Astrocyte (in vitro differentiated cells and primary cell): ENCODE measurements at regions not wholly inside any gene's neighbourhood (a gene's known extent, or its start where the extent isn't known, plus 50 kb on each side); places are given as distances from the start of the nearest gene placed in this dataset.

Experiments used
- EZH2 ChIP-seq: IDR thresholded peaks from 2 replicates; pipeline ENCODE4 v1.6.1; 2012; ENCODE audit warnings: mild to moderate bottlenecking, low read length, inconsistent platforms; ENCODE audit not compliant: insufficient read depth
- TF ChIP-seq, protein P1 (sequence below): IDR thresholded peaks from 2 replicates; pipeline ENCODE4 v1.5.1; 2011; ENCODE audit warnings: low read depth, mild to moderate bottlenecking, inconsistent platforms, low read length, moderate library complexity; ENCODE audit not compliant: insufficient read depth

DNA sequence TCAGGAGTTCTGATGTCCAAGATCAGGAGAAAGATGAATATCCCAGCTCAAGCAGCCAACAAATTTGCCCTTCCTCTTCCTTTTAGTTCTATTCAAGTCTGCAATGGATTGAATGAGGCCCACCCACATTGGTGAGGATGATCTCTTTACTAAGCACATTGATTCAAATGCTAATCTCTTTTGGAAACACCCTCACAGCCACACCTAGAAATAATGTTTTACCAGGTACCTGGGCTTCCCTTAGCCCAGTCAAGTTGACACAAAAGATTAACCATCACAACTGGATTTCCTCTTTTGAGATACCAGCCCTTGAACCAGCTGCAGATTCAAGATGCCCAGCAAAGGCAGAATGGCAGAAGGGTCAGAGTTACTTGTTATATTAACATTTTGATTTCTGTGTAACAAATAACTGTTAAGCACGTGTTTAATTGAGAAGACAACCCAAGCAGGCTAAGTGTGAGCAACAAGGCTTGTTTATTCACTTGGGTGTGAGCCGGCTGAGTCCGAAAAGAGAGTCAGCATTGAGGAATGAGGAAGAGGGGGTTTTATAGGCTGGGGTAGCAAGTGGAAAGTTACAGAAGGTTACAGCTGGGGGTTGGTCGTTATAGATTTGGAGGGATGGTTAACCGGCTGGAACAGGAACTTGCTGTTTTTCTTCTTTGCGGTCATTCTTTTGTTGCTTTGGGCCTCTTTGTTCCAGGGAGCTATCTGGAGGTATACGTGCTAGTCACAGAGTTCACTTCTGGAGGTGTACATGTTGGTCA, 180.3 kb downstream of the EMP1 start:
- TF ChIP-seq, protein P1, sequence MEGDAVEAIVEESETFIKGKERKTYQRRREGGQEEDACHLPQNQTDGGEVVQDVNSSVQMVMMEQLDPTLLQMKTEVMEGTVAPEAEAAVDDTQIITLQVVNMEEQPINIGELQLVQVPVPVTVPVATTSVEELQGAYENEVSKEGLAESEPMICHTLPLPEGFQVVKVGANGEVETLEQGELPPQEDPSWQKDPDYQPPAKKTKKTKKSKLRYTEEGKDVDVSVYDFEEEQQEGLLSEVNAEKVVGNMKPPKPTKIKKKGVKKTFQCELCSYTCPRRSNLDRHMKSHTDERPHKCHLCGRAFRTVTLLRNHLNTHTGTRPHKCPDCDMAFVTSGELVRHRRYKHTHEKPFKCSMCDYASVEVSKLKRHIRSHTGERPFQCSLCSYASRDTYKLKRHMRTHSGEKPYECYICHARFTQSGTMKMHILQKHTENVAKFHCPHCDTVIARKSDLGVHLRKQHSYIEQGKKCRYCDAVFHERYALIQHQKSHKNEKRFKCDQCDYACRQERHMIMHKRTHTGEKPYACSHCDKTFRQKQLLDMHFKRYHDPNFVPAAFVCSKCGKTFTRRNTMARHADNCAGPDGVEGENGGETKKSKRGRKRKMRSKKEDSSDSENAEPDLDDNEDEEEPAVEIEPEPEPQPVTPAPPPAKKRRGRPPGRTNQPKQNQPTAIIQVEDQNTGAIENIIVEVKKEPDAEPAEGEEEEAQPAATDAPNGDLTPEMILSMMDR: no peak
- no peak for TF ChIP-seq EZH2
